Loucy (cell line): ENCODE measurements at regions not wholly inside any gene's neighbourhood (a gene's known extent, or its start where the extent isn't known, plus 50 kb on each side); places are given as distances from the start of the nearest gene placed in this dataset.

Source experiments
- H2AFZ ChIP-seq: fragments of 200-600 bp; sonication (generic); 2 replicates; pipeline ENCODE4 v1.6.0; 2016; ENCODE audit warnings: antibody characterized with exemption, mild to moderate bottlenecking, low read length, moderate library complexity
- H3F3A ChIP-seq: fragments of 200-600 bp; 2 replicates; pipeline ENCODE4 v1.6.0; 2016; ENCODE audit warnings: antibody characterized with exemption, low read depth, mild to moderate bottlenecking
- H3K27me3 ChIP-seq: fragments of 200-600 bp; sonication (generic); 2 replicates; pipeline ENCODE4 v1.6.1; 2014; ENCODE audit warnings: low read length, mild to moderate bottlenecking; ENCODE audit not compliant: insufficient read depth, poor library complexity, severe bottlenecking
- H3K36me3 ChIP-seq: fragments of 200-600 bp; sonication (generic); 2 replicates; pipeline ENCODE4 v1.6.1; 2016; ENCODE audit warnings: low read length; ENCODE audit not compliant: insufficient read depth
- H3K4me1 ChIP-seq: fragments of 200-600 bp; sonication (generic); 2 replicates; pipeline ENCODE4 v1.5.1; 2014; ENCODE audit warnings: low read length, mild to moderate bottlenecking; ENCODE audit not compliant: insufficient read depth, poor library complexity, severe bottlenecking
- H3K4me2 ChIP-seq: fragments of 200-600 bp; sonication (generic); 2 replicates; pipeline ENCODE4 v1.6.0; 2014; ENCODE audit warnings: antibody characterized with exemption, low read length, low read depth, mild to moderate bottlenecking; ENCODE audit not compliant: poor library complexity, severe bottlenecking
- H3K4me3 ChIP-seq: fragments of 200-600 bp; sonication (generic); 2 replicates; pipeline ENCODE4 v1.5.1; 2014; ENCODE audit warnings: low read length, mild to moderate bottlenecking, mixed read lengths; ENCODE audit not compliant: poor library complexity, severe bottlenecking
- H3K79me2 ChIP-seq: fragments of 200-600 bp; sonication (generic); 2 replicates; pipeline ENCODE4 v1.6.1; 2014; ENCODE audit warnings: low read length; ENCODE audit not compliant: insufficient read depth
- H3K9ac ChIP-seq: fragments of 200-600 bp; sonication (generic); 2 replicates; pipeline ENCODE4 v1.6.0; 2014; ENCODE audit warnings: mild to moderate bottlenecking, low read depth, low read length, moderate library complexity; ENCODE audit not compliant: poor library complexity, severe bottlenecking
- H3K9me2 ChIP-seq: fragments of 200-600 bp; sonication (generic); replicated peaks from 2 replicates; pipeline ENCODE4 v1.6.1; 2016; ENCODE audit warnings: low read depth, low read length, mixed read lengths
- H3K9me3 ChIP-seq: fragments of 200-600 bp; sonication (generic); 2 replicates; pipeline ENCODE4 v1.6.1; 2014; ENCODE audit warnings: mild to moderate bottlenecking, antibody characterized with exemption, low read length, low read depth; ENCODE audit not compliant: insufficient read depth
- H4K20me1 ChIP-seq: fragments of 200-600 bp; sonication (generic); 2 replicates; pipeline ENCODE4 v1.6.0; 2014; ENCODE audit warnings: antibody characterized with exemption, low read length, mild to moderate bottlenecking; ENCODE audit not compliant: insufficient read depth, poor library complexity, severe bottlenecking
- EZH2phosphoT487 ChIP-seq: fragments of 200-600 bp; IDR thresholded peaks from 2 replicates; pipeline ENCODE4 v1.6.1; 2018; ENCODE audit warnings: antibody characterized with exemption, mild to moderate bottlenecking, moderate library complexity, borderline replicate concordance
- TF ChIP-seq, protein P1 (sequence below): fragments of 200-600 bp; sonication (generic); conservative IDR thresholded peaks from 2 replicates; pipeline ENCODE4 v1.5.1; 2014; ENCODE audit warnings: mild to moderate bottlenecking, antibody characterized with exemption, low read length

DNA sequence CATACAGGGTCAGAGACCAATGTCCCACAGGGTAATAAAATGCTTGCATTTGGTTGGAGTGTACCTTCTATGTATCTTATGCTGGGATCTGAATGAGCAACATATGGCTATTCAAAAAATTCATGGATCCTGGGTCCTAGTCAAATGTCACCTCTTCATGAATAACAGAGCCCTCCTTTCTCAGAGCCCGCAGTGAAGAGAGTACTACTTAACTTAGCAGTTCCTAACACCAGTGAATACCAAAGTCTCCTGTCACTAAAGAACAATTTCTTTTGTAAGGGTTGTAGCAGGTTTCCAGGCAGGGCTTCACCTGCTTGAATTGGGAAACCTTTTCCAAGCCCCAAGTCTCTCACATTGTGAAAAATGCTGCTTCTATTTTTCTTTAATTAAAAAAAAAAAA lies 483.0 kb upstream of the DEPDC1 start:
- Histone ChIP-seq H3K9me3 (no peaks in the 10 kb centered on the region), H3K4me3 (no peak overlapping the region), H4K20me1 (no peaks in the 10 kb centered on the region), H3K9me2 (no peaks in the 10 kb centered on the region), H3K4me2 (no peak overlapping the region), H3K36me3 (no peaks in the 10 kb centered on the region), H2AFZ (no peak overlapping the region), H3K27me3 (no peaks in the 10 kb centered on the region), H3K79me2 (no peaks in the 10 kb centered on the region), H3K9ac (no peak overlapping the region), H3F3A (no peaks in the 10 kb centered on the region), H3K4me1 (no peaks in the 10 kb centered on the region)
- no peak for TF ChIP-seq EZH2phosphoT487
- TF ChIP-seq, protein P1, sequence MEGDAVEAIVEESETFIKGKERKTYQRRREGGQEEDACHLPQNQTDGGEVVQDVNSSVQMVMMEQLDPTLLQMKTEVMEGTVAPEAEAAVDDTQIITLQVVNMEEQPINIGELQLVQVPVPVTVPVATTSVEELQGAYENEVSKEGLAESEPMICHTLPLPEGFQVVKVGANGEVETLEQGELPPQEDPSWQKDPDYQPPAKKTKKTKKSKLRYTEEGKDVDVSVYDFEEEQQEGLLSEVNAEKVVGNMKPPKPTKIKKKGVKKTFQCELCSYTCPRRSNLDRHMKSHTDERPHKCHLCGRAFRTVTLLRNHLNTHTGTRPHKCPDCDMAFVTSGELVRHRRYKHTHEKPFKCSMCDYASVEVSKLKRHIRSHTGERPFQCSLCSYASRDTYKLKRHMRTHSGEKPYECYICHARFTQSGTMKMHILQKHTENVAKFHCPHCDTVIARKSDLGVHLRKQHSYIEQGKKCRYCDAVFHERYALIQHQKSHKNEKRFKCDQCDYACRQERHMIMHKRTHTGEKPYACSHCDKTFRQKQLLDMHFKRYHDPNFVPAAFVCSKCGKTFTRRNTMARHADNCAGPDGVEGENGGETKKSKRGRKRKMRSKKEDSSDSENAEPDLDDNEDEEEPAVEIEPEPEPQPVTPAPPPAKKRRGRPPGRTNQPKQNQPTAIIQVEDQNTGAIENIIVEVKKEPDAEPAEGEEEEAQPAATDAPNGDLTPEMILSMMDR, result no peak

DNA sequence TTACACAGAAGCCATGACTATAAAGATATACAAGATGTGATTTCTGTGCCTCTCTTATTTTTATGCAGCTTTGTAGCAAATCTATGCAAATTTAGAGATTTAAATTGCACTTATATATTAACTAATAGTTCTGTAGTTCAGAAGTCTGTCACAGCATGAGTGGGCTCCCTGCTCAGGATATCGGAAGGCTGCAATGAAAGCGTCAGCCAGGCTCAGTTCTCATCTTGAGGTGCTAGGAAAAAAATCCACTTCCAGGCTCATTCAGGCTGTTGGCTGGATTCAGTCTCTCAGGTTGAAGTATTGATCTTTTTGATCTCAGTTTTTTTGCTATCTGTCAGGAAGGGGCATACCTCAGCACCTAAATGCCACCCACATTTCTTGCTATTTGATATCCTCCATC lies 487.4 kb upstream of the DEPDC1 start:
- H3K9ac ChIP-seq, result no peak overlapping the region
- H4K20me1 ChIP-seq, result no peaks in the 10 kb centered on the region
- H3K4me3 ChIP-seq, result no peak overlapping the region
- no peaks in the 10 kb centered on the region for H3K9me3 ChIP-seq
- no peak overlapping the region for H3K4me2 ChIP-seq
- H3K4me1 ChIP-seq, result no peaks in the 10 kb centered on the region
- H3K27me3 ChIP-seq, result no peaks in the 10 kb centered on the region
- H3K36me3 ChIP-seq, result no peaks in the 10 kb centered on the region
- H3K9me2 ChIP-seq, result no peaks in the 10 kb centered on the region
- TF ChIP-seq EZH2phosphoT487, result no peak
- TF ChIP-seq, protein P1, result no peak
- H3F3A ChIP-seq, result no peaks in the 10 kb centered on the region
- no peaks in the 10 kb centered on the region for H3K79me2 ChIP-seq
- H2AFZ ChIP-seq, result no peak overlapping the region

- H3K79me2 ChIP-seq, result no peaks in the 10 kb centered on the region
- H3K36me3 ChIP-seq, result no peaks in the 10 kb centered on the region
- H3K4me3 ChIP-seq, result no peak overlapping the region
- H3K9ac ChIP-seq, result no peak overlapping the region
- H3K9me2 ChIP-seq, result no peaks in the 10 kb centered on the region
- TF ChIP-seq EZH2phosphoT487, result no peak
- TF ChIP-seq, protein P1, result no peak
- H3K9me3 ChIP-seq, result no peaks in the 10 kb centered on the region
- H3F3A ChIP-seq, result no peaks in the 10 kb centered on the region
- H3K27me3 ChIP-seq, result no peaks in the 10 kb centered on the region
- no peak overlapping the region for H3K4me2 ChIP-seq
- H2AFZ ChIP-seq, result no peak overlapping the region
- no peaks in the 10 kb centered on the region for H3K4me1 ChIP-seq
- H4K20me1 ChIP-seq, result no peaks in the 10 kb centered on the region
Measured at GRCh38 chr1:68994096-68994495, 497.2 kb upstream of the DEPDC1 start.
